ENCODE measurements at regions not wholly inside any gene's neighbourhood (a gene's known extent, or its start where the extent isn't known, plus 50 kb on each side); places are given as distances from the start of the nearest gene placed in this dataset. TPM values are rescaled to one million over a fixed set of nuclear protein-coding genes. Genes with fewer than 3 reads are reported as not detected.
A peak's percentile ranks its signal among the peaks of the same experiment; 100 is the strongest.
"Not testable (repeated sequence)": the region's sequence is repeated elsewhere in the genome, so short reads cannot be mapped to it uniquely, and the experiment has no call there.

DNA sequence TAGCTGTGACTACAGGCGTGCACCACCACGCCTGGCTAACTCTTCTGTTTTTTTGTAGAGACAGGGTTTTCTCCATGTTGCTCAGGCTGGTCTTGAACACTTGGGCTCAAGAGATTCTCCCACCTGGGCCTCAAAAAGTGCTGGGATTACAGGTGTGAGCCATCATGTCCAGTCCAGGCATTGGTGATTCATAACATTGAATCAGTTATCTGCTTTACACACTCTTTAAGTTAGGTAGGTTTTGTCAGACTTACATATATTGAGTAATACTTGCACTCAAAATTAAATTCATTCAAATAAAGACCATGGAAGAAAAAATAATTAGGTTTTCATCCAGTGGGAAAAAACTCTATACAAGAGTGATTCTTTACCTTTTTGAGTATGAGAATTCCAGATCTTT is 93.2 kb upstream of the XPO1 start:
- no peak for DNase-seq (ENCODE audit: low spot score)

DNA sequence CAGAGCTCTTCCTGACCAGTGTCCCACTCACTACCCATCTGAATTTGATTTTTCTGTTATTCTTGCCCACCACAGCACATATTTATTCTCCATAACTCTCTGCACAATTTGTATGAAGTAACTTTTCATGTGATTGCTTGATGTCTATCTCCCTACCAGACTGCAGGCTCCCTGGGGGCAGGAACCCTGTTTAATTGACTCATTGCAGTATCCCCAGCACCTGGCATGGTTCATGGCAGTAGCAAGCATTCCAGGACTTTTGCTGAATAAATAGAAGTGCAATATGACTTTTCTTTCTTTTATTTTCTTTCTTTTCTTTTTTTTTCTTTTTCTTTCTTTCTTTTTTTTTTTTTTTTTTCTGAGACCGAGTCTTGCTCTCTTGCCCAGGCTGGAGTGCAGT is 88.7 kb upstream of the XPO1 start:
- no peak for DNase-seq (ENCODE audit: low spot score)

- DNase-seq (ENCODE audit: low spot score): no peak
These were observed 85.6 kb upstream of the XPO1 start for GRCh38 chr2:61623747-61624146.

DNA sequence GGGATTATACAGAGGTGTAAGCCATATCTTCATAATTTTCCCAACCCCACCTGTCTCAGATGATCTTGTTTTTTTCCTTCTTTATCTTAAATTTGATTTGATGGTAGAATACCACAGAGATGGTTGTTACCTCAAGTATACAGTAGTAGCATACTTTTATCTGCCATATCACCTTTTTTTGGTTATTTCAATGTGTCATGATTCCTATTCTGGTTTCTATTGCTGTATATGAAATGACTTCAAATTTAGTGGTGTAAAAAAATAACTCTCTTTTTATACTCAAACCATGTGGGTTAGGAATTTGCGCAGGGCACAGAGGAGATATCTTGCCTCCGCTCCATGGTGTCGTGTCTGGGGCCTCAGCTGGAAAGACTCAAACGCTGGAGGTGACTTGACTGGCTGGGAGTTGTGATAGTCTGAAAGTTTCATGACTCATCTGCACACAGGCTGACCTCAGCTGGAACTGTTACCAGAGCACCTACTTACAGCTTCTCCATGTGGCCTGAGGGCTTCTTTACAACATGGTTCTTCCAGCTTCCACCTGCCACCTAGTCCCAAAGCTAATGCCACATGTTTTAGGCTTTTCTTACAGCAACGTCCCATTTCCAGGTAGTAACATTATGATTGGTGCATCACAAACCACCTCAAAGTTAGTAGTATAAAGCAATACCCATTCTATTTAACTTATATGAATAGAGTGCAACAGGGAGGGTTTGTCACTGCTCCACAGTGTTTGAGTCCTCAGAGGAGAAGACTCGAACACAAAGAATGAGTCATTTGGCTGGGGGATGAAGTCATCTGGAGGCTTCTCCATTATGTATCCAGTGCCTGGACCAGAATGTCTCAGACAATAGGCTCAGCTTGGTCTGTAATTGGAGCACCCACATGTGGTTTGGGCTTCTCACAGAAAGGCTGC is 82.3 kb upstream of the XPO1 start:
- DNase-seq (ENCODE audit: low spot score): peak; percentile 41

- DNase-seq (ENCODE audit: low spot score): no peak
These were observed 81.4 kb upstream of the XPO1 start for GRCh38 chr2:61619561-61619960.

DNA sequence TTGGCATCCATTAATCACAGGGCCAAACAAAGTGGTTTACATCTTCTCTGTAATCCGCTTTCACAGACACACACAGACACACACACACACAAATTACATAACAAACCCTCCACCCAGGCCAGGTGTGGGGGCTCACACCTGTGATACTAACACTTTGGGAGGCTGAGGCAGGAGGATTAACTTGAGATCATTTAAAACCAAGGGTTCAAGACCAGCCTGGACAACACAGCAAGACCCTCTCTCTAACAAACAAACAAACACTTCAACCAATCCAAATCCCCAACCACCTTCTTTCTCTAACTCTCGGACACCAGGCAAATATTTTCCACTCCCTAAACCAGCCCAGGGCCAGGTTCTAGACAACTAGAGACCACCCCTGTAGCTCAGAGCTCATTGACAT is 79.5 kb upstream of the XPO1 start:
- DNase-seq (ENCODE audit: low spot score): no peak

DNA sequence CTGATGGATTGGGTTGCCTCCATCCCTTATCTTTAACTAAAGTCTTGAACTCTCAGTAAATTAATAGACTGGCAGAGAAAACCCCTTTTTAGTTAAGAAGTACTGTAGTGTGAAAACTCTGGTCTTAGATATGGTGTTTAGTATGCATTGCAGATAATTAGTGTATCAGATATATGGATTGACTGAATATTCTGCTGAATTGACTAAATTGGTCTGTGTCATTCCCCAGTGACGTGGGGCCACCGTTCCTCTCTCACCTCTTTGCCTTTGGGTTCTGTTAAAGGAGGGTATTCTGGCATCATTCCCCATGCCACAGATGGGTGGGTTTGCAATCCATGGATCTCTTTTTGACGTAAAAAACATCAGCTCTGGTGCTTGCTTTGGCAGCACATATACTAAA is 67.1 kb upstream of the XPO1 start:
- no peak for DNase-seq (ENCODE audit: low spot score)

- no peak for DNase-seq (ENCODE audit: low spot score)
These were observed 66.3 kb upstream of the XPO1 start for GRCh38 chr2:61604433-61604832.

- peak; percentile 84 for DNase-seq (ENCODE audit: low spot score)
These were observed 60.5 kb upstream of the XPO1 start for GRCh38 chr2:61598515-61599156.

GRCh38 chr2:61597300-61598289 is 59.4 kb upstream of the XPO1 start:
- no peak for DNase-seq (ENCODE audit: low spot score)

GRCh38 chr2:61594201-61594600 is 56.0 kb upstream of the XPO1 start:
- DNase-seq (ENCODE audit: low spot score): not testable (repeated sequence)

- DNase-seq (ENCODE audit: low spot score): not testable (repeated sequence)
These were observed 55.5 kb upstream of the XPO1 start for GRCh38 chr2:61593648-61594047.

DNA sequence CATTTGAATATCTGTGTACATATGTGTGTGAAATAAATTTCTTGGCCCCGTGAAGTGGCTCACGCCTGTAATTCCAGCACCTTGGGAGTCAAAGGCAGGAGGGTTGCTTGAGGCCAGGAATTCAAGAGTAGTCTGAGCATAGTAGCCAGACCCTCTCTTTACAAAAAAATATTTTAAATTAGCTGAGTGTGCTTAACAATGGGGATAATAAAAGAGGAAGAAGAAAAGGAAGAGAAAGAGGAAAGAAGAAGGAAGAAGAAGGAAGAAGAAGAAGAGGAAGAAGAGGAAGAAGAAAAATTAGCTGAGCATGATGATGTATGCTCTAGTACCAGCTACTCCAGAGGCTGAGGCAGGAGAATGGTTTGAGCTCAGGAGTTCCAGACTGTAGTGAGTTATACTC is 52.1 kb upstream of the XPO1 start:
- DNase-seq (ENCODE audit: low spot score): no peak

GRCh38 chr2:61588566-61588965 is 50.4 kb upstream of the XPO1 start:
- DNase-seq (ENCODE audit: low spot score): no peak

Small RNAs in the stretch of these regions (small RNA-seq; reads per million reads assigned to genes)
- gene RNU6-1145P (not detected), gene RPS29P10 (not detected)
